Fibroblast of lung (primary cell): ENCODE measurements at regions not wholly inside any gene's neighbourhood (a gene's known extent, or its start where the extent isn't known, plus 50 kb on each side); places are given as distances from the start of the nearest gene placed in this dataset.

ENCODE experiments used
- DNase-seq, 2 donors: peaks; one replicate each; pipeline versions ENCODE4 v3.0.0 to v3.0.0-alpha.2; 2010; ENCODE audit warnings: low read depth in 2 of 2
- H2AFZ ChIP-seq: 2 replicates; pipeline ENCODE4 v1.5.1; 2012; ENCODE audit warnings: low read length, control low read depth, inconsistent platforms
- H3K27ac ChIP-seq: 2 replicates; pipeline ENCODE4 v1.5.1; 2011; ENCODE audit warnings: low read length, control low read depth; ENCODE audit not compliant: insufficient read depth
- H3K27me3 ChIP-seq: 2 replicates; pipeline ENCODE4 v1.5.1; 2011; ENCODE audit warnings: mild to moderate bottlenecking, low read length; ENCODE audit not compliant: control insufficient read depth, insufficient read depth
- H3K36me3 ChIP-seq: 2 replicates; pipeline ENCODE4 v1.5.1; 2011; ENCODE audit warnings: low read length; ENCODE audit not compliant: control insufficient read depth, insufficient read depth
- H3K4me1 ChIP-seq: 2 replicates; pipeline ENCODE4 v1.5.1; 2011; ENCODE audit warnings: low read length; ENCODE audit not compliant: control insufficient read depth, insufficient read depth; ENCODE audit errors: extremely low read depth
- H3K4me2 ChIP-seq: 2 replicates; pipeline ENCODE4 v1.5.1; 2011; ENCODE audit warnings: low read length, control low read depth; ENCODE audit not compliant: insufficient read depth; ENCODE audit errors: extremely low read depth
- H3K4me3 ChIP-seq, 4 experiments: fragments of 200-600 bp in 1 of 4; sonication (generic) in 1 of 4; replicated peaks in 1 of 4; 2 replicates each; pipeline ENCODE4 v1.5.1; 2011 to 2016; ENCODE audit warnings: low read length in 4 of 4, low read depth in 3 of 4, mild to moderate bottlenecking in 3 of 4, control low read depth in 2 of 4, inconsistent platforms in 1 of 4, mixed read lengths in 1 of 4; ENCODE audit not compliant: insufficient read depth in 1 of 4; ENCODE audit errors: control extremely low read depth in 1 of 4
- H3K79me2 ChIP-seq: 2 replicates; pipeline ENCODE4 v1.5.1; 2012; ENCODE audit warnings: mild to moderate bottlenecking, low read length, inconsistent platforms; ENCODE audit not compliant: control insufficient read depth, insufficient read depth
- H3K9ac ChIP-seq: 2 replicates; pipeline ENCODE4 v1.5.1; 2011; ENCODE audit warnings: mild to moderate bottlenecking, low read length, control low read depth; ENCODE audit not compliant: insufficient read depth
- H3K9me3 ChIP-seq: 2 replicates; pipeline ENCODE4 v1.5.1; 2012; ENCODE audit warnings: low read depth, low read length; ENCODE audit not compliant: control insufficient read depth, insufficient read depth
- H4K20me1 ChIP-seq: 2 replicates; pipeline ENCODE4 v1.5.1; 2011; ENCODE audit warnings: low read length; ENCODE audit not compliant: control insufficient read depth, insufficient read depth; ENCODE audit errors: extremely low read depth
- CTCF ChIP-seq, 2 donors: IDR thresholded peaks in 1 of 2; conservative IDR thresholded peaks in 1 of 2; 1 replicate in 1 of 2; 2 replicates in 1 of 2; pipeline ENCODE4 v1.5.1; 2011 to 2012; ENCODE audit warnings: low read length in 2 of 2, control low read depth in 1 of 2, inconsistent platforms in 1 of 2, low read depth in 1 of 2, mild to moderate bottlenecking in 1 of 2
- EZH2 ChIP-seq: IDR thresholded peaks from 2 replicates; pipeline ENCODE4 v1.5.1; 2012; ENCODE audit warnings: low read length, control low read depth, mild to moderate bottlenecking; ENCODE audit errors: missing control alignments

DNA sequence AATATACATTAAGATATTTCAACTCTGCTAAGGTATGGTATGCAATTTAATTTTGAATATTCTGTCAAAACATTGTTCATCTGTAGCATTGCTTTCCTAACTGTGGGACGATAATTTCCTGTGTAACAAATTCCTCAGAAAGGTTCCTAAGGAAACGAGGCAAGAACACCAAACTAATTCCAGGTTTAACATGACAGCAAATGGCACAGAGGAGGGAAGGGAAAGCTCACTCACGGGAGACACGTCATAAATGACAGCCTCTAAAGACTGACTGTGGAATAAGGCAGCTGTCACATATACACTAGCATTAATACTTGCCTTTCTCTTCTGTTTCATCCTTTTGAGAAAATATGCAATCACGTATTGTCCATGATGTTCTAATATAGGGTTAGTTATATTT, 380.6 kb downstream of the LIG4 start:
- no peaks in the 10 kb centered on the region for H4K20me1 ChIP-seq
- H3K4me1 ChIP-seq, result peaks cover 2% of the 10 kb centered on the region
- no peak overlapping the region for H2AFZ ChIP-seq
- H3K9ac ChIP-seq, result no peak overlapping the region
- no peaks in the 10 kb centered on the region for H3K27me3 ChIP-seq
- H3K4me3 ChIP-seq, result no peak overlapping the region
- H3K9me3 ChIP-seq, result no peaks in the 10 kb centered on the region
- peak in 1 of 2 donors; percentile 28 for DNase-seq
- H3K27ac ChIP-seq, result no peak overlapping the region
- H3K79me2 ChIP-seq, result no peaks in the 10 kb centered on the region
- H3K4me2 ChIP-seq, result no peak overlapping the region
- no peaks in the 10 kb centered on the region for H3K36me3 ChIP-seq
- no peak for TF ChIP-seq EZH2

GRCh38 chr13:107834281-107834680, 381.1 kb downstream of the LIG4 start:
- no peak overlapping the region for H3K27ac ChIP-seq
- H3K4me3 ChIP-seq, result no peak overlapping the region
- H3K9me3 ChIP-seq, result no peaks in the 10 kb centered on the region
- no peaks in the 10 kb centered on the region for H3K36me3 ChIP-seq
- H3K27me3 ChIP-seq, result no peaks in the 10 kb centered on the region
- H3K9ac ChIP-seq, result no peak overlapping the region
- H3K4me2 ChIP-seq, result no peak overlapping the region
- H3K4me1 ChIP-seq, result peaks cover 2% of the 10 kb centered on the region
- H3K79me2 ChIP-seq, result no peaks in the 10 kb centered on the region
- TF ChIP-seq CTCF (conservative IDR thresholded peaks at IDR 0.05 in 1 of 2, IDR thresholded peaks at IDR 0.05 in 1 of 2; ENCODE audit: low read depth in 1 of 2, low read length in 2 of 2) (no peak), EZH2 (no peak)
- H2AFZ ChIP-seq, result no peak overlapping the region
- no peaks in the 10 kb centered on the region for H4K20me1 ChIP-seq
- DNase-seq, result peak in 1 of 2 donors; percentile 65

DNA sequence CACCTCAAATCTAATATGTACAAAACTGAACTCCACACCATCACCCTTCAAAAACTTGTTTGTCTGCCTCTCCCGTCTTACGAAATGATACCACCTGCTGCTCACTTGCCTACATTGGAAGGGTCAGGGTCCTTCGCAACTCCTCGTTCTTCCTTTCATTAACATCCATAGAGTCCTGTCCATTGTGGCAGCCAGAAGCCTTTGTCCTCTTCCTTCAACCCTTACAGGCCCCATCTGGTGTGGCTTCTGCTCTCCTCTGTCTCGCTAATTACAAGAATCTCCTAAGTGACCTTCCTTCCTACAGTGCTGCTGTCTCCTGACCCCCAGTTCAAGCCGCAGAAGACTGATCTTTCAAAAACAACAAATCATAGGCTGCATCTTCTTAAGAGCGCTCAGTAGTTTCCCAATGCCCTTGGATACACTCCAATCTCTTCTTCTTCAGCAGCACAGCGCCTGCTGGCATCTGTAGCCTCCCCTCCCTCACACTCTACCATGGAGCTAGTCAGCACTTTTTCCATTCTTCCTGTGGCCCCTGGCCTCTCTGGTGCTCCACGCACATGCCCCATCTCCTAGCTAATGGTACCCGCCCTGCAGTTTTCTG, 382.7 kb downstream of the LIG4 start:
- H3K4me2 ChIP-seq, result no peak overlapping the region
- no peaks in the 10 kb centered on the region for H3K27me3 ChIP-seq
- H3K36me3 ChIP-seq, result no peaks in the 10 kb centered on the region
- H3K9me3 ChIP-seq, result no peaks in the 10 kb centered on the region
- H2AFZ ChIP-seq, result no peak overlapping the region
- no peaks in the 10 kb centered on the region for H3K79me2 ChIP-seq
- DNase-seq, result peak in 1 of 2 donors; percentile 56
- H4K20me1 ChIP-seq, result no peaks in the 10 kb centered on the region
- TF ChIP-seq CTCF (conservative IDR thresholded peaks at IDR 0.05 in 1 of 2, IDR thresholded peaks at IDR 0.05 in 1 of 2; ENCODE audit: low read depth in 1 of 2, low read length in 2 of 2) (no peak), EZH2 (no peak)
- no peak overlapping the region for H3K27ac ChIP-seq
- H3K4me1 ChIP-seq, result peaks cover 2% of the 10 kb centered on the region
- H3K4me3 ChIP-seq, result no peak overlapping the region
- no peak overlapping the region for H3K9ac ChIP-seq
